GM12878 (cell line): ENCODE measurements at regions not wholly inside any gene's neighbourhood (a gene's known extent, or its start where the extent isn't known, plus 50 kb on each side); places are given as distances from the start of the nearest gene placed in this dataset.

Experiments used
- EZH2 ChIP-seq: IDR thresholded peaks from 2 replicates; pipeline ENCODE4 v1.6.1; 2012; ENCODE audit warnings: low read depth, mild to moderate bottlenecking, control low read depth, inconsistent platforms, low read length, borderline replicate concordance; ENCODE audit not compliant: control insufficient read depth
- NFIC ChIP-seq: IDR thresholded peaks from 2 replicates; pipeline ENCODE4 v1.6.1; 2012; ENCODE audit warnings: low read depth, mild to moderate bottlenecking, inconsistent platforms, low read length, moderate library complexity
- SMARCA5 ChIP-seq: fragments of 450-650 bp; IDR thresholded peaks from 2 replicates; pipeline ENCODE4 v1.6.1; 2017; ENCODE audit warnings: mild to moderate bottlenecking
- TAF1 ChIP-seq: IDR thresholded peaks from 2 replicates; pipeline ENCODE4 v1.6.1; 2011; ENCODE audit warnings: mild to moderate bottlenecking, low read depth, low read length, borderline replicate concordance
- TF ChIP-seq, protein P1 (sequence below): IDR thresholded peaks from 2 replicates; pipeline ENCODE4 v1.6.1; 2011; ENCODE audit warnings: low read depth, mild to moderate bottlenecking, low read length, moderate library complexity, borderline replicate concordance; ENCODE audit errors: extremely low read depth

DNA sequence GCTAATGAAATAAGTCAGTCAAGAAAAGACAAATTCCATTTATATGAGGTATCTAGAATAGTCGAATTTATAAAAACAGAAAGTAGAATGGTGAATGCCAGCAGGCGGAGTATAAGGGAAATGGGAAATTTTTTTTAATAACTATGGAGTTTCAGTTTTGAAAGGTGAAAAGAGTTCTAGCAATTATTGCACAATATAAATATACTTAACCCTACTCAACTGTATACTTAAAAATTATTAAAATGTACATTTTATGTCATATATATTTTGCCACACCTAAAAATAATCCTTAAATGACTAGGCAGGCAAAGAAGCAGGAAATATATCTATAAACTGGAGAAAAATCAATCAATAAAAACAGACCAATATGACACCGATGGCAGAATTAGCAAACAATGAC, 196.5 kb upstream of the UBASH3B start:
- TF ChIP-seq SMARCA5 = no peak
- TF ChIP-seq, protein P1, sequence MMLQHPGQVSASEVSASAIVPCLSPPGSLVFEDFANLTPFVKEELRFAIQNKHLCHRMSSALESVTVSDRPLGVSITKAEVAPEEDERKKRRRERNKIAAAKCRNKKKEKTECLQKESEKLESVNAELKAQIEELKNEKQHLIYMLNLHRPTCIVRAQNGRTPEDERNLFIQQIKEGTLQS = no peak
- TF ChIP-seq EZH2 = no peak
- no peak for TF ChIP-seq NFIC
- TF ChIP-seq TAF1 = no peak
